Hepatocyte (in vitro differentiated cells): ENCODE measurements at regions not wholly inside any gene's neighbourhood (a gene's known extent, or its start where the extent isn't known, plus 50 kb on each side); places are given as distances from the start of the nearest gene placed in this dataset.

Experiments used
- CTCF ChIP-seq: fragments of 200-600 bp; sonication (generic); IDR thresholded peaks from 2 replicates; pipeline ENCODE4 v1.5.1; 2016; ENCODE audit warnings: antibody characterized with exemption, mild to moderate bottlenecking; ENCODE audit not compliant: poor library complexity
- EZH2 ChIP-seq: fragments of 200-600 bp; sonication (generic); IDR thresholded peaks from 2 replicates; pipeline ENCODE4 v1.6.1; 2016; ENCODE audit warnings: antibody characterized with exemption, mild to moderate bottlenecking, borderline replicate concordance
- EZH2phosphoT487 ChIP-seq: fragments of 200-600 bp; sonication (generic); IDR thresholded peaks from one replicate; pipeline ENCODE4 v1.6.1; 2018; ENCODE audit warnings: antibody characterized with exemption, mild to moderate bottlenecking, low read depth, moderate library complexity; ENCODE audit not compliant: unreplicated experiment, severe bottlenecking

- TF ChIP-seq CTCF: no peak
- TF ChIP-seq EZH2: no peak
- TF ChIP-seq EZH2phosphoT487: no peak
These were observed 1514.1 kb upstream of the DEFB115 start for GRCh38 chr20:29743101-29743931.
